H1 (cell line): ENCODE measurements at regions not wholly inside any gene's neighbourhood (a gene's known extent, or its start where the extent isn't known, plus 50 kb on each side); places are given as distances from the start of the nearest gene placed in this dataset.

Experiments used
- ATF2 ChIP-seq: IDR thresholded peaks from 2 replicates; pipeline ENCODE4 v1.6.1; 2012; ENCODE audit warnings: low read length, inconsistent platforms
- CHD2 ChIP-seq: IDR thresholded peaks from 2 replicates; pipeline ENCODE4 v1.6.1; 2012; ENCODE audit warnings: low read length, improper control_type of control experiment
- EP300 ChIP-seq, 2 experiments: IDR thresholded peaks; 1 replicate in 1 of 2; 2 replicates in 1 of 2; pipeline ENCODE4 v1.6.1; 2011 to 2012; ENCODE audit warnings: low read depth in 2 of 2, low read length in 2 of 2, mild to moderate bottlenecking in 2 of 2, borderline replicate concordance in 1 of 2, inconsistent platforms in 1 of 2, moderate library complexity in 1 of 2

GRCh38 chr2:156890529-156891148 is 366.9 kb upstream of the GALNT5 start (continued):
- TF ChIP-seq ATF2 = no peak
- TF ChIP-seq CHD2 = no peak
- no peak for TF ChIP-seq EP300 (IDR thresholded peaks at IDR 0.05; ENCODE audit: borderline replicate concordance in 1 of 2, low read depth in 2 of 2, low read length in 2 of 2)
